Transverse colon (tissue), 4 donors: ENCODE measurements at regions not wholly inside any gene's neighbourhood (a gene's known extent, or its start where the extent isn't known, plus 50 kb on each side); places are given as distances from the start of the nearest gene placed in this dataset.

ENCODE experiments used
- DNase-seq: peaks from one replicate; pipeline ENCODE4 v3.0.0-alpha.2; 2019
- H3K27ac ChIP-seq, 4 donors: fragments of 200-600 bp; sonication (generic); 2 replicates each; pipeline ENCODE4 v1.5.1; 2016 to 2018; ENCODE audit warnings: inconsistent platforms in 4 of 4
- H3K27me3 ChIP-seq: fragments of 200-600 bp; sonication (generic); 2 replicates; pipeline ENCODE4 v1.5.1; 2017; ENCODE audit warnings: inconsistent platforms
- H3K36me3 ChIP-seq, 4 donors: fragments of 200-600 bp; sonication (generic); 2 replicates each; pipeline ENCODE4 v1.5.1; 2017 to 2019; ENCODE audit warnings: inconsistent platforms in 4 of 4
- H3K4me1 ChIP-seq, 4 donors: fragments of 200-600 bp; sonication (generic); 2 replicates each; pipeline ENCODE4 v1.5.1; 2017 to 2020; ENCODE audit warnings: inconsistent platforms in 4 of 4
- H3K4me3 ChIP-seq, 4 donors: fragments of 200-600 bp; sonication (generic); 1 replicate in 1 of 4; 2 replicates in 3 of 4; pipeline versions ENCODE4 v1.5.1 to v1.6.1; 2017 to 2019; ENCODE audit warnings: inconsistent platforms in 4 of 4
- H3K9me3 ChIP-seq, 2 donors: fragments of 200-600 bp; sonication (generic); 2 replicates each; pipeline ENCODE4 v1.5.1; 2017 to 2019; ENCODE audit warnings: inconsistent platforms in 2 of 2
- EP300 ChIP-seq: sonication (generic); formaldehyde crosslinking; IDR thresholded peaks from one replicate; pipeline ENCODE4 v1.6.1; 2017; ENCODE audit warnings: antibody characterized with exemption, low read depth
- POLR2A ChIP-seq: fragments of 450-650 bp; IDR thresholded peaks from one replicate; pipeline ENCODE4 v1.6.1; 2016; ENCODE audit warnings: antibody characterized with exemption, mild to moderate bottlenecking, moderate library complexity
- POLR2AphosphoS5 ChIP-seq, 3 donors: sonication (generic); formaldehyde crosslinking; IDR thresholded peaks; one replicate each; pipeline ENCODE4 v1.6.1; 2016; ENCODE audit warnings: antibody characterized with exemption in 3 of 3
- WGBS, 2 donors: methylation state at CpG; one replicate each; pipeline ENCODE4 v1.1.5; 2018; ENCODE audit warnings: low coverage in 1 of 2; 5-methylcytosine and 5-hydroxymethylcytosine counted together
- in situ Hi-C, 4 donors: fragments of 200-750 bp; cut with MboI; loops; one replicate each; pipeline versions ENCODE4 v1.15.0 to v1.15.1; 2017; ENCODE audit warnings: low sequenced_read_pairs in 3 of 4, low pct_ligation_motif_present in 1 of 4, low pct_unique_long_range_greater_than_20kb in 1 of 4
- intact Hi-C: fragments of 100-400 bp; cut with DNase I; formaldehyde crosslinking; loops from one replicate; pipeline ENCODE4 v1.15.1; 2023; ENCODE audit warnings: low total_unique reads
- TF ChIP-seq, protein P1 (sequence below), 5 experiments: fragments of 200-600 bp in 3 of 5; fragments of 450-650 bp in 2 of 5; sonication (generic) in 3 of 5; IDR thresholded peaks; 1 replicate in 2 of 5; 2 replicates in 3 of 5; pipeline ENCODE4 v1.5.1; 2016 to 2017; ENCODE audit warnings: antibody characterized with exemption in 5 of 5, inconsistent platforms in 3 of 5, mild to moderate bottlenecking in 2 of 5, moderate library complexity in 1 of 5

DNA sequence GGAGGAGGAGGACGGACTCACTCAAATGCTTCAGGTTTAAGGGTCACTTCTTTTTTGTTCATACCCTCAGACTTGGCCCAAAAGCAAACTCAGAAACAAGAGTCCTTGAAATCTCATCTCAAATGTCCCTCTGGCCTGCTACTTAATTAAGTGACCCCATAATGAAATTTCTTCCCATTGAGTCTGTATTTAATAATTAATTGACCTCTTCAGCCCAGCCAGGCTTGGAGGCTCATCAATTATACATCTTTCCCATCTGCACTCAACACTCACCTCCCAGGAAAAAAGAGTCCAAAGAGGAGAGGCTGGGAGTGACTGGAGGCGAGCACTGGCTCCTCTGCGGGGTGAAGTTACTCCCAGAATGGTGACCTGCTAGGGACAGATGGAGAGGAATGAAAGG lies 90.5 kb upstream of the EYA2 start:
- WGBS, 2 donors = 89% methylated on average over 3 of the region's 3 CpGs; no CpG with 5 or more reads in 1 of the 2 donors
- H3K36me3 ChIP-seq = no peaks in the 10 kb centered on the region
- H3K9me3 ChIP-seq = no peaks in the 10 kb centered on the region
- no peak overlapping the region for H3K4me3 ChIP-seq
- TF ChIP-seq, protein P1, sequence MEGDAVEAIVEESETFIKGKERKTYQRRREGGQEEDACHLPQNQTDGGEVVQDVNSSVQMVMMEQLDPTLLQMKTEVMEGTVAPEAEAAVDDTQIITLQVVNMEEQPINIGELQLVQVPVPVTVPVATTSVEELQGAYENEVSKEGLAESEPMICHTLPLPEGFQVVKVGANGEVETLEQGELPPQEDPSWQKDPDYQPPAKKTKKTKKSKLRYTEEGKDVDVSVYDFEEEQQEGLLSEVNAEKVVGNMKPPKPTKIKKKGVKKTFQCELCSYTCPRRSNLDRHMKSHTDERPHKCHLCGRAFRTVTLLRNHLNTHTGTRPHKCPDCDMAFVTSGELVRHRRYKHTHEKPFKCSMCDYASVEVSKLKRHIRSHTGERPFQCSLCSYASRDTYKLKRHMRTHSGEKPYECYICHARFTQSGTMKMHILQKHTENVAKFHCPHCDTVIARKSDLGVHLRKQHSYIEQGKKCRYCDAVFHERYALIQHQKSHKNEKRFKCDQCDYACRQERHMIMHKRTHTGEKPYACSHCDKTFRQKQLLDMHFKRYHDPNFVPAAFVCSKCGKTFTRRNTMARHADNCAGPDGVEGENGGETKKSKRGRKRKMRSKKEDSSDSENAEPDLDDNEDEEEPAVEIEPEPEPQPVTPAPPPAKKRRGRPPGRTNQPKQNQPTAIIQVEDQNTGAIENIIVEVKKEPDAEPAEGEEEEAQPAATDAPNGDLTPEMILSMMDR (IDR thresholded peaks at IDR 0.05) = no peak
- TF ChIP-seq POLR2AphosphoS5 (IDR thresholded peaks at IDR 0.05) (no peak), EP300 (no peak), POLR2A (no peak)
- intact Hi-C loops (no loop called here), in situ Hi-C loops (no loop called here)
- H3K4me1 ChIP-seq = peaks cover 0 to 5% (median 2%) of the 10 kb centered on the region in 4 donors
- H3K27me3 ChIP-seq = no peaks in the 10 kb centered on the region
- H3K27ac ChIP-seq = no peak overlapping the region
- no peak for DNase-seq

DNA sequence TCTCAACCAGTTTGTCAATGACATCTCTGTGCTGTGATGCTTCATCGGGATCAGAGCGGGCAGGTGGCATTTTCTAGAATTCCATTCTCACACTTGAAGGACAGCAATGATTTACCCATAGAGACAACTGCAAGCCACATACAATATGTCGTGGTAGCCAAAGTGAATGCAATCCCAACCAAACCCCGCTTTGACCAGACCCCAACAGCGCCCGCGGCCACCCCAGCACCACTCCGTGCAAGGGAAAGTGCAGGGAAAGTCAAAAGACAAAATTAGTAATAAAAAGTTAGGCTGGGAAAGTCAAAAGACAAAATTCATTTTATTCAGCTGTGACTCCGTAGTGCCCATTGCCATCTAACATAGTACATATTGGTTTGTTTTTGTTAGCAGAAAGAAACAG lies 88.8 kb upstream of the EYA2 start:
- Histone ChIP-seq H3K4me1 (peaks cover 0 to 15% (median 3%) of the 10 kb centered on the region in 4 donors), H3K36me3 (no peaks in the 10 kb centered on the region), H3K27ac (no peak overlapping the region), H3K27me3 (peaks cover 12% of the 10 kb centered on the region), H3K4me3 (no peak overlapping the region), H3K9me3 (no peaks in the 10 kb centered on the region)
- DNase-seq = no peak
- 92 to 94% methylated on average over 9 of the region's 9 CpGs for WGBS, 2 donors
- in situ Hi-C loops = no loop called here
- no peak for TF ChIP-seq POLR2A
- TF ChIP-seq, protein P1 (IDR thresholded peaks at IDR 0.05) = no peak
- TF ChIP-seq EP300 = no peak
- TF ChIP-seq POLR2AphosphoS5 (IDR thresholded peaks at IDR 0.05) = no peak
- intact Hi-C loops = no loop called here

DNA sequence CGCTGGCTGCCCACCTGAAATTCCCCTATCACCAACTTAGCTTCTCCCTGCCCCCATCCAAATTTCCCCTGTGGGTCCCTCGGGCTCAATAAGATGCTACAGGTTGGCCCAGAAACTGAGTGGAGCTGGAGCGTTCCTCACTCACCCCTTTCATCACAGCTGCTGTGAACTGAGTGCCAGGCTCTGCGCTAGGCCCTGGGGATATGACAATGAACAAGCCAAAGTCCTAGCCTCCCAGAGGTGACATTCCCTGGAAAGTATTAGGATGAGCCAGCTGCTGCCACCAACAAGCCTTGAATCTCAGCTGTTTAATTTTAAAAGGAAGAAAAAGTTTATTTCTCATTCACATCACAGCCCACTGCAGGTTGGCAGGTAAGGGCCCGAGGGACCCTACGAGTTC lies 86.6 kb upstream of the EYA2 start:
- 40 to 81% methylated on average over 1 to 5 of the region's 6 CpGs for WGBS, 2 donors
- intact Hi-C loops = no loop called here
- DNase-seq = no peak
- Histone ChIP-seq H3K27me3 (peaks cover 34% of the 10 kb centered on the region), H3K36me3 (no peaks in the 10 kb centered on the region), H3K4me1 (peaks cover 0 to 25% (median 8%) of the 10 kb centered on the region in 4 donors), H3K27ac (no peak overlapping the region), H3K9me3 (no peaks in the 10 kb centered on the region), H3K4me3 (no peak overlapping the region)
- in situ Hi-C loops = no loop called here
- no peak for TF ChIP-seq POLR2A
- TF ChIP-seq POLR2AphosphoS5 (IDR thresholded peaks at IDR 0.05) = no peak
- TF ChIP-seq, protein P1 (IDR thresholded peaks at IDR 0.05) = no peak
- no peak for TF ChIP-seq EP300

DNA sequence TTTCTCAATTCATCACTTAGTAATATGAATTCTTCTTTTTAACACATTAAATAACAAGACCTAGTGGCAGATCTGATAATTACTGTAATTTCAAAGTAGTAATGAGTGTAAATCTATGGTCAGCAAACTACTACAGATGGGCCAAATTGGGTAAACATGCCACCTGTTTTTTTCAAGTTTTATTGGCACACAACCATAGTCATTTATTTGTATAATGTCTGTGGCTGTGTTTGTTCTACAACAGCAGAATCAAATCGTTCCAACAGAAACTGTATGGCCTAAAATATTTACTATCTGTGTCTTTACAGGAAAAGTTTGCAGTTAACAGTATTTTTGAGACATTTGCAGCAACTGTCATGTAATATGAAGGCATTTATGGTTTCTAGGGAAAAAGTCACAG lies 86.1 kb upstream of the EYA2 start:
- Histone ChIP-seq H3K4me1 (peaks cover 0 to 25% (median 8%) of the 10 kb centered on the region in 4 donors), H3K9me3 (no peaks in the 10 kb centered on the region), H3K27ac (no peak overlapping the region), H3K36me3 (no peaks in the 10 kb centered on the region), H3K27me3 (peaks cover 40% of the 10 kb centered on the region), H3K4me3 (no peak overlapping the region)
- no peak for DNase-seq
- in situ Hi-C loops (no loop called here), intact Hi-C loops (no loop called here)
- TF ChIP-seq, protein P1 (IDR thresholded peaks at IDR 0.05) = no peak
- TF ChIP-seq POLR2A (no peak), EP300 (no peak), POLR2AphosphoS5 (IDR thresholded peaks at IDR 0.05) (no peak)
- WGBS, 2 donors = 17 to 24% methylated on average over 1 of the region's 1 CpG
